GM13977 (cell line): ENCODE measurements at regions not wholly inside any gene's neighbourhood (a gene's known extent, or its start where the extent isn't known, plus 50 kb on each side); places are given as distances from the start of the nearest gene placed in this dataset.

Source experiments
- DNase-seq: peaks from one replicate; pipeline ENCODE4 v3.0.0; 2012; ENCODE audit warnings: low spot score
- in situ Hi-C: fragments of 300-500 bp; cut with MboI; formaldehyde crosslinking; loops from one replicate; pipeline ENCODE4 v1.12.0; 2022; ENCODE audit warnings: low sequenced_read_pairs, low pct_unique_long_range_greater_than_20kb, mixed read lengths, inconsistent platforms; ENCODE audit not compliant: unreplicated experiment
- TF ChIP-seq, protein P1 (sequence below): IDR thresholded peaks from 2 replicates; pipeline ENCODE4 v1.5.1; 2012; ENCODE audit warnings: mild to moderate bottlenecking, control low read depth; ENCODE audit not compliant: insufficient read depth; ENCODE audit errors: extremely low read depth, missing control alignments

DNA sequence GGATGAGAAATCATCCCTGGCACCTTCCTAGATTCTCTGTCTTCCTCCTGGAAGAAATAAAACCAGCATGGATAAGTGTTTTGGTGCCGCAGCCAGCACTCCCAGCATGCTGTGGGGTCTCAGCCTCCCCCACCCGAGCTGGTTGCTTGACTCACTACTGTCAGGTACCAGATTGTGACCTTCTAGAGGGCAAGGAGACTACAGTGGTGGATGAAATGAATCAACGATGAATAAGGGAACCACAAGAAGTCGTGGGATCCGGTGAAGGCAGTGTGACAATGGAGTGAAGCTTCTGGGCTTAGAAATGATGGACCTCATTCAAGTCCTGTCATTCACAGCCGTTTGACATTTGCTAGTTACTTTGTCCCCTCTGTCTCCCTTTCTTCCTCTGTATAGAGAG lies 50.2 kb upstream of the SLCO3A1 start:
- TF ChIP-seq, protein P1, sequence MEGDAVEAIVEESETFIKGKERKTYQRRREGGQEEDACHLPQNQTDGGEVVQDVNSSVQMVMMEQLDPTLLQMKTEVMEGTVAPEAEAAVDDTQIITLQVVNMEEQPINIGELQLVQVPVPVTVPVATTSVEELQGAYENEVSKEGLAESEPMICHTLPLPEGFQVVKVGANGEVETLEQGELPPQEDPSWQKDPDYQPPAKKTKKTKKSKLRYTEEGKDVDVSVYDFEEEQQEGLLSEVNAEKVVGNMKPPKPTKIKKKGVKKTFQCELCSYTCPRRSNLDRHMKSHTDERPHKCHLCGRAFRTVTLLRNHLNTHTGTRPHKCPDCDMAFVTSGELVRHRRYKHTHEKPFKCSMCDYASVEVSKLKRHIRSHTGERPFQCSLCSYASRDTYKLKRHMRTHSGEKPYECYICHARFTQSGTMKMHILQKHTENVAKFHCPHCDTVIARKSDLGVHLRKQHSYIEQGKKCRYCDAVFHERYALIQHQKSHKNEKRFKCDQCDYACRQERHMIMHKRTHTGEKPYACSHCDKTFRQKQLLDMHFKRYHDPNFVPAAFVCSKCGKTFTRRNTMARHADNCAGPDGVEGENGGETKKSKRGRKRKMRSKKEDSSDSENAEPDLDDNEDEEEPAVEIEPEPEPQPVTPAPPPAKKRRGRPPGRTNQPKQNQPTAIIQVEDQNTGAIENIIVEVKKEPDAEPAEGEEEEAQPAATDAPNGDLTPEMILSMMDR, result no peak
- in situ Hi-C loops, result no loop called here
- no peak for DNase-seq
